Endothelial cell of umbilical vein (primary cell): ENCODE measurements at regions not wholly inside any gene's neighbourhood (a gene's known extent, or its start where the extent isn't known, plus 50 kb on each side); places are given as distances from the start of the nearest gene placed in this dataset.

ENCODE experiments used
- BruUV-seq: library from RNA; stranded (reverse); fragments of 400-500 nt; replicated peaks from 2 replicates; lab custom pipeline; 2021; lab: Mats Ljungman, UMichigan
- CTCF ChIA-PET: fragments of 300-600, 350-600 bp; sonication (Branson Sonifier 250); formaldehyde crosslinking; loops from one replicate; lab custom pipeline; 2021; ENCODE audit warnings: antibody characterized with exemption, inconsistent platforms; lab: Charles Lee
- POLR2A ChIA-PET: fragments of 300-600, 350-600 bp; sonication (Branson Sonifier 250); formaldehyde crosslinking; loops from one replicate; lab custom pipeline; 2021; ENCODE audit warnings: antibody characterized with exemption, inconsistent platforms; lab: Charles Lee
- DNase-seq: peaks from one replicate; pipeline ENCODE4 v3.0.0-alpha.2; 2011; ENCODE audit warnings: low read depth, low spot score
- FAIRE-seq: peaks from 2 replicates; lab custom pipeline; 2011; peaks lifted over from hg19 to GRCh38; lab: Jason Lieb, UNC
- H2AFZ ChIP-seq: 2 replicates; pipeline ENCODE4 v1.6.0; 2012; ENCODE audit warnings: low read depth, low read length, control low read depth, inconsistent platforms
- H3K27ac ChIP-seq: 2 replicates; pipeline ENCODE4 v1.5.1; 2011; ENCODE audit warnings: low read depth, mild to moderate bottlenecking, control low read depth, low read length, moderate library complexity; ENCODE audit not compliant: insufficient read depth
- H3K27me3 ChIP-seq, 2 experiments: 2 replicates each; pipeline versions ENCODE4 v1.6.0 to v1.6.1; 2011; ENCODE audit warnings: low read length in 2 of 2, mixed read lengths in 1 of 2; ENCODE audit not compliant: control insufficient read depth in 2 of 2, insufficient read depth in 2 of 2
- H3K36me3 ChIP-seq, 2 experiments: 2 replicates in 1 of 2; 3 replicates in 1 of 2; pipeline ENCODE4 v1.5.1; 2011; ENCODE audit warnings: low read length in 2 of 2, mild to moderate bottlenecking in 1 of 2, moderate library complexity in 1 of 2; ENCODE audit not compliant: control insufficient read depth in 2 of 2, insufficient read depth in 2 of 2; ENCODE audit errors: extremely low read depth in 1 of 2
- H3K4me1 ChIP-seq: 3 replicates; pipeline ENCODE4 v1.5.1; 2011; ENCODE audit warnings: mild to moderate bottlenecking, low read length; ENCODE audit not compliant: control insufficient read depth, insufficient read depth; ENCODE audit errors: extremely low read depth
- H3K4me2 ChIP-seq: 2 replicates; pipeline ENCODE4 v1.6.1; 2011; ENCODE audit warnings: low read length, control low read depth, mixed read lengths; ENCODE audit not compliant: insufficient read depth
- H3K4me3 ChIP-seq, 3 experiments: fragments of 200-600 bp in 1 of 3; sonication (generic), shearing (Covaris generic) in 1 of 3; replicated peaks in 1 of 3; 2 replicates each; pipeline ENCODE4 v1.5.1; 2011 to 2016; ENCODE audit warnings: control low read depth in 3 of 3, low read length in 3 of 3, mild to moderate bottlenecking in 2 of 3, inconsistent platforms in 1 of 3, low read depth in 1 of 3, moderate library complexity in 1 of 3; ENCODE audit not compliant: insufficient read depth in 1 of 3
- H3K79me2 ChIP-seq: 2 replicates; pipeline ENCODE4 v1.6.0; 2012; ENCODE audit warnings: low read length, inconsistent platforms; ENCODE audit not compliant: control insufficient read depth, insufficient read depth
- H3K9ac ChIP-seq: replicated peaks from 2 replicates; pipeline ENCODE3; 2011; ENCODE audit warnings: low read length, control low read depth; ENCODE audit not compliant: insufficient read depth; ENCODE audit errors: extremely low read depth
- H3K9me1 ChIP-seq: replicated peaks from 3 replicates; pipeline ENCODE4 v1.6.0; 2011; ENCODE audit warnings: mild to moderate bottlenecking, low read length; ENCODE audit not compliant: control insufficient read depth, insufficient read depth; ENCODE audit errors: extremely low read depth
- H3K9me3 ChIP-seq: replicated peaks from 2 replicates; pipeline ENCODE4 v1.5.1; 2012; ENCODE audit warnings: low read length, inconsistent platforms; ENCODE audit not compliant: control insufficient read depth, insufficient read depth
- H4K20me1 ChIP-seq: replicated peaks from 2 replicates; pipeline ENCODE3; 2011; ENCODE audit warnings: mild to moderate bottlenecking, low read length; ENCODE audit not compliant: control insufficient read depth, insufficient read depth; ENCODE audit errors: extremely low read depth
- CTCF ChIP-seq, 2 donors: IDR thresholded peaks; 1 replicate in 1 of 2; 2 replicates in 1 of 2; pipeline ENCODE4 v1.5.1; 2011; ENCODE audit warnings: low read length in 2 of 2, mild to moderate bottlenecking in 2 of 2, moderate library complexity in 2 of 2, control low read depth in 1 of 2, inconsistent platforms in 1 of 2, low read depth in 1 of 2; ENCODE audit not compliant: insufficient read depth in 1 of 2; ENCODE audit errors: extremely low read depth in 1 of 2
- EZH2 ChIP-seq: IDR thresholded peaks from 2 replicates; pipeline ENCODE4 v1.6.1; 2012; ENCODE audit warnings: borderline replicate concordance, low read depth, mild to moderate bottlenecking, moderate library complexity, low read length, inconsistent platforms; ENCODE audit not compliant: severe bottlenecking
- FOS ChIP-seq: IDR thresholded peaks from 2 replicates; pipeline ENCODE4 v1.6.1; 2011; ENCODE audit warnings: mild to moderate bottlenecking, low read length, moderate library complexity, borderline replicate concordance; ENCODE audit not compliant: insufficient read depth
- GATA2 ChIP-seq: IDR thresholded peaks from 2 replicates; pipeline ENCODE4 v1.7.0; 2011; ENCODE audit warnings: low read depth, mild to moderate bottlenecking, moderate library complexity, mixed read lengths, low read length; ENCODE audit not compliant: insufficient read length, insufficient read depth
- JUN ChIP-seq: IDR thresholded peaks from 2 replicates; pipeline ENCODE4 v1.6.1; 2011; ENCODE audit warnings: borderline replicate concordance, low read depth; ENCODE audit not compliant: insufficient read length, insufficient read depth
- MAX ChIP-seq: IDR thresholded peaks from 2 replicates; pipeline ENCODE4 v1.6.1; 2011; ENCODE audit not compliant: insufficient read depth, insufficient read length
- MYC ChIP-seq: IDR thresholded peaks from one replicate; pipeline ENCODE4 v1.6.1; 2011; ENCODE audit warnings: mild to moderate bottlenecking, low read depth, low read length
- POLR2A ChIP-seq: IDR thresholded peaks from 2 replicates; pipeline ENCODE4 v1.6.1; 2012; ENCODE audit warnings: low read depth, mild to moderate bottlenecking, control low read depth, low read length
- POLR2AphosphoS5 ChIP-seq: IDR thresholded peaks from 2 replicates; pipeline ENCODE4 v1.6.1; 2012; ENCODE audit warnings: low read depth, mild to moderate bottlenecking, control low read depth, low read length, moderate library complexity; ENCODE audit not compliant: insufficient read depth
- dilution Hi-C: fragments of 300-500 bp; cut with MboI; formaldehyde crosslinking; loops from one replicate; pipeline ENCODE4 v1.15.0; 2019; ENCODE audit warnings: low sequenced_read_pairs; ENCODE audit not compliant: extremely low pct_ligation_motif_present
- intact Hi-C: fragments of 100-400 bp; cut with micrococcal nuclease; formaldehyde crosslinking; loops from one replicate; pipeline ENCODE4 v1.10.0; 2022

DNA sequence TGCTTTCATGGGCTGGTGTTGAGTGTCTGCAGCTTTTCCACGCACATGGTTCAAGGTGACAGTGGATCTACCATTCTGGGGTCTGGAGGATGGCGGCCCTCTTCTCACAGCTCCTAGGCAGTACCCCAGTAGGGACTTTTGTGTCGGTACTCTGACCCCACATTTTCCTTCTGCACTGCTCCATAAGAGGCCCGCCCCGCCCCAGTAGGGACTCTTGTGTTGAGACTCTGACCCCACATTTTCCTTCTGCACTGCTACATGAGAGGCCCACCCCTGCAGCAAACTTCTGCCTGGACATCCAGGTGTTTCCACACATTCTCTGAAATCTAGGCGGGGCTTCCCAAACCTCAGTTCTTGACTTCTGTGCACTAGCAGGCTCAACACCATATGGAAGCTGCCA, 383.4 kb upstream of the MEIS2 start:
- Histone ChIP-seq H3K27ac (no peak overlapping the region), H4K20me1 (no peaks in the 10 kb centered on the region), H3K9me3 (peaks cover 2% of the 10 kb centered on the region), H3K27me3 (no peaks in the 10 kb centered on the region), H3K4me2 (no peak overlapping the region), H3K4me3 (no peak overlapping the region), H3K79me2 (no peaks in the 10 kb centered on the region), H3K4me1 (no peaks in the 10 kb centered on the region), H3K9ac (no peak overlapping the region), H3K9me1 (no peaks in the 10 kb centered on the region), H2AFZ (no peak overlapping the region), H3K36me3 (no peaks in the 10 kb centered on the region)
- ChIA-PET CTCF (no interaction called here), POLR2A (no interaction called here)
- BruUV-seq, result no TSS peak
- intact Hi-C loops (no loop called here), dilution Hi-C loops (no loop called here)
- FAIRE-seq (no peak), DNase-seq (no peak)
- no peak for TF ChIP-seq FOS
- TF ChIP-seq JUN, result no peak
- no peak for TF ChIP-seq GATA2
- no peak for TF ChIP-seq CTCF (IDR thresholded peaks at IDR 0.05; ENCODE audit: extremely low read depth in 1 of 2, insufficient read depth in 1 of 2, low read depth in 1 of 2, low read length in 2 of 2)
- TF ChIP-seq POLR2A, result no peak
- no peak for TF ChIP-seq MAX
- TF ChIP-seq POLR2AphosphoS5, result no peak
- TF ChIP-seq EZH2, result no peak
- no peak for TF ChIP-seq MYC
